H1 (cell line): ENCODE measurements at regions not wholly inside any gene's neighbourhood (a gene's known extent, or its start where the extent isn't known, plus 50 kb on each side); places are given as distances from the start of the nearest gene placed in this dataset.

ENCODE experiments used
- CTCF ChIA-PET: fragments of 300-600 bp; sonication (Branson Sonifier 250); formaldehyde crosslinking; loops from one replicate; lab custom pipeline; 2021; ENCODE audit not compliant: partially characterized antibody; lab: Charles Lee
- POLR2A ChIA-PET: fragments of 300-600 bp; sonication (Branson Sonifier 250); formaldehyde crosslinking; loops from one replicate; lab custom pipeline; 2021; ENCODE audit warnings: inconsistent platforms; ENCODE audit not compliant: partially characterized antibody; lab: Charles Lee
- DNase-seq, 2 experiments: peaks; one replicate each; pipeline versions ENCODE4 v3.0.0 to v3.0.0-alpha.2; 2010 to 2022; ENCODE audit warnings: low spot score in 2 of 2, low read depth in 1 of 2, mixed read lengths in 1 of 2
- FAIRE-seq: peaks from 2 replicates; lab custom pipeline; 2011; peaks lifted over from hg19 to GRCh38; lab: Jason Lieb, UNC
- H2AFZ ChIP-seq: 2 replicates; pipeline ENCODE4 v1.8.1; 2012; ENCODE audit warnings: low read length, inconsistent platforms
- H2AK5ac ChIP-seq: 2 replicates; pipeline ENCODE4 v1.6.1; 2013; ENCODE audit warnings: low read depth, low read length
- H2BK120ac ChIP-seq: replicated peaks from 2 replicates; pipeline ENCODE3; 2013; ENCODE audit warnings: low read depth, low read length, inconsistent platforms
- H2BK12ac ChIP-seq: 2 replicates; pipeline ENCODE4 v1.6.1; 2013; ENCODE audit warnings: low read depth, low read length
- H2BK15ac ChIP-seq: 2 replicates; pipeline ENCODE4 v1.6.1; 2013; ENCODE audit warnings: low read length
- H2BK20ac ChIP-seq: 2 replicates; pipeline ENCODE4 v1.6.1; 2013; ENCODE audit warnings: low read length
- H2BK5ac ChIP-seq: 2 replicates; pipeline ENCODE4 v1.6.1; 2013; ENCODE audit warnings: low read depth, low read length
- H3K14ac ChIP-seq: 2 replicates; pipeline ENCODE4 v1.6.1; 2013; ENCODE audit warnings: inconsistent platforms; ENCODE audit not compliant: insufficient read length
- H3K18ac ChIP-seq: 2 replicates; pipeline ENCODE4 v1.6.1; 2013; ENCODE audit warnings: low read length; ENCODE audit errors: extremely low read depth
- H3K23ac ChIP-seq: 2 replicates; pipeline ENCODE4 v1.6.1; 2013; ENCODE audit warnings: inconsistent platforms; ENCODE audit not compliant: insufficient read length
- H3K23me2 ChIP-seq: 2 replicates; pipeline ENCODE4 v1.6.1; 2013; ENCODE audit warnings: low read depth, low read length
- H3K27ac ChIP-seq: 2 replicates; pipeline ENCODE4 v1.6.1; 2011; ENCODE audit warnings: low read depth, low read length, inconsistent platforms
- H3K27me3 ChIP-seq, 4 experiments: replicated peaks in 1 of 4; 1 replicate in 1 of 4; 2 replicates in 3 of 4; pipeline versions ENCODE4 v1.6.1 to v1.8.1; 2011 to 2013; ENCODE audit warnings: low read length in 3 of 4, mild to moderate bottlenecking in 3 of 4, inconsistent platforms in 2 of 4, mixed read lengths in 2 of 4, moderate library complexity in 1 of 4; ENCODE audit not compliant: control insufficient read depth in 3 of 4, insufficient read depth in 3 of 4; ENCODE audit errors: extremely low read depth in 1 of 4
- H3K36me3 ChIP-seq, 4 experiments: 2 replicates each; pipeline versions ENCODE4 v1.6.1 to v1.8.1; 2011 to 2013; ENCODE audit warnings: mild to moderate bottlenecking in 4 of 4, low read length in 3 of 4, moderate library complexity in 2 of 4, control low read depth in 1 of 4, inconsistent platforms in 1 of 4; ENCODE audit not compliant: insufficient read depth in 4 of 4, control insufficient read depth in 2 of 4
- H3K4ac ChIP-seq: replicated peaks from 2 replicates; pipeline ENCODE3; 2013; ENCODE audit warnings: low read length, low read depth, mixed read lengths, inconsistent platforms; ENCODE audit not compliant: insufficient read length
- H3K4me1 ChIP-seq, 4 experiments: replicated peaks in 1 of 4; 1 replicate in 1 of 4; 2 replicates in 3 of 4; pipeline versions ENCODE4 v1.6.1 to v1.8.1; 2011 to 2013; ENCODE audit warnings: low read length in 3 of 4, inconsistent platforms in 2 of 4, mixed read lengths in 1 of 4; ENCODE audit not compliant: insufficient read depth in 4 of 4, control insufficient read depth in 3 of 4
- H3K4me2 ChIP-seq, 2 experiments: 2 replicates each; pipeline versions ENCODE4 v1.6.1 to v1.8.1; 2011 to 2013; ENCODE audit warnings: low read depth in 2 of 2, low read length in 2 of 2, control low read depth in 1 of 2, inconsistent platforms in 1 of 2, mild to moderate bottlenecking in 1 of 2; ENCODE audit not compliant: insufficient read depth in 1 of 2
- H3K4me3 ChIP-seq, 4 experiments: fragments of 200-600, 300-600 bp in 1 of 4; sonication (generic), shearing (Covaris generic), sonication (Bioruptor Twin) in 1 of 4; 2 replicates each; pipeline versions ENCODE4 v1.5.1 to v1.8.1; 2011 to 2016; ENCODE audit warnings: low read length in 4 of 4, low read depth in 3 of 4, control low read depth in 2 of 4, inconsistent platforms in 2 of 4, mild to moderate bottlenecking in 2 of 4, mixed read lengths in 1 of 4, moderate library complexity in 1 of 4; ENCODE audit not compliant: insufficient read depth in 2 of 4; ENCODE audit errors: extremely low read depth in 1 of 4
- H3K56ac ChIP-seq: replicated peaks from 2 replicates; pipeline ENCODE3; 2013; ENCODE audit warnings: low read depth, mild to moderate bottlenecking, mixed read lengths, low read length, inconsistent platforms; ENCODE audit not compliant: insufficient read length
- H3K79me1 ChIP-seq: 2 replicates; pipeline ENCODE4 v1.6.1; 2013; ENCODE audit warnings: low read depth, low read length, control low read depth
- H3K79me2 ChIP-seq, 2 experiments: 2 replicates each; pipeline versions ENCODE4 v1.6.1 to v1.8.1; 2012 to 2013; ENCODE audit warnings: low read length in 2 of 2, mild to moderate bottlenecking in 2 of 2, inconsistent platforms in 1 of 2; ENCODE audit not compliant: insufficient read depth in 2 of 2, control insufficient read depth in 1 of 2
- H3K9ac ChIP-seq, 4 experiments: replicated peaks in 1 of 4; 1 replicate in 1 of 4; 2 replicates in 3 of 4; pipeline versions ENCODE4 v1.6.1 to v1.8.1; 2011 to 2013; ENCODE audit warnings: low read depth in 3 of 4, low read length in 3 of 4, control low read depth in 2 of 4, mild to moderate bottlenecking in 2 of 4, moderate library complexity in 2 of 4, inconsistent platforms in 1 of 4; ENCODE audit errors: extremely low read depth in 1 of 4
- H3K9me3 ChIP-seq, 2 experiments: 2 replicates each; pipeline versions ENCODE4 v1.6.1 to v1.8.1; 2012 to 2013; ENCODE audit warnings: mild to moderate bottlenecking in 2 of 2, moderate library complexity in 2 of 2, control low read depth in 1 of 2, inconsistent platforms in 1 of 2, low read depth in 1 of 2, low read length in 1 of 2, mixed read lengths in 1 of 2; ENCODE audit not compliant: insufficient read depth in 2 of 2
- H4K20me1 ChIP-seq, 2 experiments: replicated peaks in 1 of 2; 2 replicates each; pipeline versions ENCODE3 to v1.8.1; 2011 to 2013; ENCODE audit warnings: inconsistent platforms in 2 of 2, low read length in 2 of 2, mild to moderate bottlenecking in 1 of 2; ENCODE audit not compliant: insufficient read depth in 2 of 2, control insufficient read depth in 1 of 2
- H4K5ac ChIP-seq: 2 replicates; pipeline ENCODE4 v1.6.1; 2013; ENCODE audit warnings: low read length, low read depth, mixed read lengths, inconsistent platforms; ENCODE audit not compliant: insufficient read length
- H4K8ac ChIP-seq: 2 replicates; pipeline ENCODE4 v1.8.0; 2013; ENCODE audit warnings: mild to moderate bottlenecking, moderate library complexity, low read length, inconsistent platforms; ENCODE audit not compliant: insufficient read depth; ENCODE audit errors: extremely low read depth
- H4K91ac ChIP-seq: replicated peaks from 2 replicates; pipeline ENCODE3; 2013; ENCODE audit warnings: low read length, mixed read lengths, inconsistent platforms; ENCODE audit not compliant: insufficient read length
- CEBPB ChIP-seq: IDR thresholded peaks from 2 replicates; pipeline ENCODE4 v1.6.1; 2012; ENCODE audit warnings: low read depth, low read length
- CREB1 ChIP-seq: IDR thresholded peaks from 2 replicates; pipeline ENCODE4 v1.6.1; 2012; ENCODE audit warnings: inconsistent platforms
- E2F6 ChIP-seq: IDR thresholded peaks from 2 replicates; pipeline ENCODE4 v1.6.1; 2012; ENCODE audit warnings: inconsistent platforms
- GABPA ChIP-seq: IDR thresholded peaks from 2 replicates; pipeline ENCODE4 v1.6.1; 2011; ENCODE audit warnings: mild to moderate bottlenecking, low read length, moderate library complexity, borderline replicate concordance; ENCODE audit not compliant: insufficient read depth
- GTF2F1 ChIP-seq: IDR thresholded peaks from 2 replicates; pipeline ENCODE4 v1.6.1; 2012; ENCODE audit warnings: low read depth, low read length, improper control_type of control experiment, borderline replicate concordance
- MAX ChIP-seq: IDR thresholded peaks from 2 replicates; pipeline ENCODE4 v1.6.1; 2012; ENCODE audit warnings: inconsistent platforms
- NRF1 ChIP-seq: IDR thresholded peaks from 2 replicates; pipeline ENCODE4 v1.6.1; 2011; ENCODE audit warnings: mild to moderate bottlenecking, low read depth, low read length, improper control_type of control experiment
- POU5F1 ChIP-seq: IDR thresholded peaks from 2 replicates; pipeline ENCODE4 v1.6.1; 2011; ENCODE audit warnings: low read depth, mild to moderate bottlenecking, low read length, moderate library complexity
- SP1 ChIP-seq: IDR thresholded peaks from 2 replicates; pipeline ENCODE4 v1.6.1; 2011; ENCODE audit warnings: low read depth, low read length
- USF2 ChIP-seq: IDR thresholded peaks from 2 replicates; pipeline ENCODE4 v1.6.1; 2011; ENCODE audit warnings: low read length, improper control_type of control experiment
- WGBS, 2 experiments: shearing (Covaris generic) in 1 of 2; methylation state at CpG; one replicate each; pipeline versions ENCODE4 v1.1.6 to v1.1.7; 2013 to 2015; ENCODE audit warnings: low lambda C conversion rate in 2 of 2, mixed read lengths in 2 of 2, inconsistent platforms in 1 of 2, low coverage in 1 of 2, missing lambda C conversion rate in 1 of 2; ENCODE audit not compliant: insufficient replicate concordance in 2 of 2, insufficient coverage in 1 of 2, insufficient read length in 1 of 2; ENCODE audit errors: extremely low coverage in 1 of 2, missing lambda C conversion rate in 1 of 2; 5-methylcytosine and 5-hydroxymethylcytosine counted together

- ChIA-PET CTCF (interaction anchor here (0.6 kb wide), 1 partner anchor 899 kb away, joined by 3 read pairs; no protein-coding TSS in a partner anchor), POLR2A (no interaction called here)
- H3K56ac ChIP-seq: no peak overlapping the region
- no peak overlapping the region for H2AFZ ChIP-seq
- H3K23me2 ChIP-seq: no peaks in the 10 kb centered on the region
- H3K4me3 ChIP-seq: no peak overlapping the region
- H2BK5ac ChIP-seq: no peak overlapping the region
- no peak overlapping the region for H2BK120ac ChIP-seq
- H3K14ac ChIP-seq: no peak overlapping the region
- H3K79me2 ChIP-seq: no peaks in the 10 kb centered on the region
- H4K20me1 ChIP-seq: no peaks in the 10 kb centered on the region
- 0 out of 4 replicates have a peak, but pooled peaks cover 2 to 4% of the 10 kb centered on the region in 2 experiments for H3K9me3 ChIP-seq
- FAIRE-seq: no peak
- no peaks in the 10 kb centered on the region for H3K4me1 ChIP-seq
- H2BK20ac ChIP-seq: no peak overlapping the region
- H3K18ac ChIP-seq: no peak overlapping the region
- no peak overlapping the region for H3K27ac ChIP-seq
- H4K91ac ChIP-seq: no peak overlapping the region
- H3K79me1 ChIP-seq: no peaks in the 10 kb centered on the region
- no peaks in the 10 kb centered on the region for H3K36me3 ChIP-seq
- TF ChIP-seq E2F6 (no peak), CREB1 (no peak), NRF1 (no peak), SP1 (no peak), CEBPB (no peak), POU5F1 (no peak), USF2 (no peak), MAX (no peak), GABPA (no peak), GTF2F1 (no peak)
- 86% methylated on average over 1 of the region's 1 CpG; no CpG with 5 or more reads in 1 of the 2 experiments for WGBS, 2 experiments
- no peaks in the 10 kb centered on the region for H3K27me3 ChIP-seq
- H3K9ac ChIP-seq: no peak overlapping the region
- no peak overlapping the region for H2AK5ac ChIP-seq
- H4K5ac ChIP-seq: no peak overlapping the region
- H4K8ac ChIP-seq: no peak overlapping the region
- H2BK15ac ChIP-seq: no peak overlapping the region
- no peak overlapping the region for H3K23ac ChIP-seq
- H3K4ac ChIP-seq: no peak overlapping the region
- no peak overlapping the region for H3K4me2 ChIP-seq
- no peak for DNase-seq
- no peak overlapping the region for H2BK12ac ChIP-seq
These were observed 290.1 kb upstream of the CNTN4 start for GRCh38 chr3:1808590-1808989.
